ENCODE measurements at regions not wholly inside any gene's neighbourhood (a gene's known extent, or its start where the extent isn't known, plus 50 kb on each side); places are given as distances from the start of the nearest gene placed in this dataset.

- no peak for TF ChIP-seq MAX (IDR thresholded peaks at IDR 0.05)
- TF ChIP-seq CTCF (IDR thresholded peaks at IDR 0.05; ENCODE audit: low read depth, low read length, missing input control) = no peak
- no peak for TF ChIP-seq TAF1 (conservative IDR thresholded peaks at IDR 0.05)
- TF ChIP-seq RAD21 (IDR thresholded peaks at IDR 0.05) = no peak
- TF ChIP-seq GABPA (IDR thresholded peaks at IDR 0.05 in 1 of 2, conservative IDR thresholded peaks at IDR 0.05 in 1 of 2) = no peak
- TF ChIP-seq JUND (IDR thresholded peaks at IDR 0.05) = no peak
Measured at GRCh38 chr7:156568258-156568657, 72.3 kb upstream of the RNF32 start.
